GM10248 (cell line): ENCODE measurements at regions not wholly inside any gene's neighbourhood (a gene's known extent, or its start where the extent isn't known, plus 50 kb on each side); places are given as distances from the start of the nearest gene placed in this dataset.

Source experiments
- CTCF ChIA-PET: fragments of 300-600 bp; sonication (Branson Sonifier 250); formaldehyde crosslinking; extraction: SDS; loops from one replicate; lab custom pipeline; 2021; ENCODE audit warnings: antibody characterized with exemption; lab: Yijun Ruan, JAX
- POLR2A ChIA-PET: fragments of 350-650 bp; sonication (Branson Sonifier 250); formaldehyde crosslinking; extraction: SDS; loops from one replicate; lab custom pipeline; 2020; ENCODE audit warnings: antibody characterized with exemption; lab: Yijun Ruan, JAX
- DNase-seq: peaks from one replicate; pipeline ENCODE4 v3.0.0; 2012; ENCODE audit errors: extremely low spot score
- TF ChIP-seq, protein P1 (sequence below): IDR thresholded peaks from 2 replicates; pipeline ENCODE4 v1.5.1; 2012; ENCODE audit warnings: mild to moderate bottlenecking, low read depth; ENCODE audit errors: extremely low read depth, missing control alignments, control extremely low read depth

DNA sequence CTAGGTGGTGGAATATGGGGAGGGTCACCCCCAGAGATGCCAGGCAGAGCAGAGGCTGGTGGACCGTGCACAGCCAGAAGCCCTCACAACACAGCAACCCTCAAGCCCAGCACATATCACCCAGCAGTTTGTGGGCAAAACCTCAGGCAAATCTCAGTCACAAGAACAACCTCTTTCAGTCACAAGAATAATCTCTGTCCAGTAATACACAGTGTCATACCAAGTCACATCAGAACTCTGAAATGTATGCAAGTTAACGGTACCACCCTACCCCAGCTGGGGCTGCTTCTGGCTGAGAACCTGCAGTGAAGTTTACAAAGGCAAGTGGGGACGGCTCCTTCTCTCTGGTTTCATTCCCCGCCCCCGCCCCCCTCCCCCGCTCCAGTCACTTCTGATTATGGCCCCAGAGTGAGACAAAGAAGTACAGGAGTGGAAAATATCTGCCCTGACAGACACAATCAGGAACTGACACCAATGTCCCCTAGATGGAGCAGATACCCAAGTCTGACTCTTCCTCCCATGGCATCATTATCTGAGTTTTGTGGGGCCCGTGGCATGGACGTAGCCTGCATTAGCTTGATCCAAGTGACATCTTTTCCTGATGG is 480.9 kb upstream of the TMEM132C start:
- DNase-seq = no peak
- CTCF ChIA-PET = interaction anchor here (1.4 kb wide), 1 partner anchor 14 kb away, joined by 3 read pairs; no protein-coding TSS in a partner anchor
- POLR2A ChIA-PET = no interaction called here
- TF ChIP-seq, protein P1, sequence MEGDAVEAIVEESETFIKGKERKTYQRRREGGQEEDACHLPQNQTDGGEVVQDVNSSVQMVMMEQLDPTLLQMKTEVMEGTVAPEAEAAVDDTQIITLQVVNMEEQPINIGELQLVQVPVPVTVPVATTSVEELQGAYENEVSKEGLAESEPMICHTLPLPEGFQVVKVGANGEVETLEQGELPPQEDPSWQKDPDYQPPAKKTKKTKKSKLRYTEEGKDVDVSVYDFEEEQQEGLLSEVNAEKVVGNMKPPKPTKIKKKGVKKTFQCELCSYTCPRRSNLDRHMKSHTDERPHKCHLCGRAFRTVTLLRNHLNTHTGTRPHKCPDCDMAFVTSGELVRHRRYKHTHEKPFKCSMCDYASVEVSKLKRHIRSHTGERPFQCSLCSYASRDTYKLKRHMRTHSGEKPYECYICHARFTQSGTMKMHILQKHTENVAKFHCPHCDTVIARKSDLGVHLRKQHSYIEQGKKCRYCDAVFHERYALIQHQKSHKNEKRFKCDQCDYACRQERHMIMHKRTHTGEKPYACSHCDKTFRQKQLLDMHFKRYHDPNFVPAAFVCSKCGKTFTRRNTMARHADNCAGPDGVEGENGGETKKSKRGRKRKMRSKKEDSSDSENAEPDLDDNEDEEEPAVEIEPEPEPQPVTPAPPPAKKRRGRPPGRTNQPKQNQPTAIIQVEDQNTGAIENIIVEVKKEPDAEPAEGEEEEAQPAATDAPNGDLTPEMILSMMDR = no peak

DNA sequence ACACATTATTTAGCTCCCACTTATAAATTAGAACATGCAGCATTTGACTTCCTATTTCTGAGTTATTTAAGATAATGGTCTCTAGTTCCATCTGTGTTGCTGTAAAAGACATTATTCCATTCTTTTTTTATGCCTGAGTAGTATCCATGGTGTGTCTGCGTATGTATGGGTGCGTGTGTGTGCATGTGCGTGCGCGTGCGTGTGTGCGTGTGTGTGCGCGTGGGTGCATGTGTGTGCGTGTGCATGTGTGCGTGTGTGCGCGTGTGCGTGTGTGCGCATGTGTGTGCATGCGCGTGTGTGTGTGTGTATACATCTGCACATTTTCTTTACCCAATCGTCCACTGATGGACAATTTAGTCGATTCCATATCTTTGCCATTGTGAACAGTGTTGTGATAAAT is 479.4 kb upstream of the TMEM132C start:
- POLR2A ChIA-PET = no interaction called here
- no peak for DNase-seq
- TF ChIP-seq, protein P1 = no peak
- CTCF ChIA-PET = no interaction called here

GRCh38 chr12:127790376-127790775 is 476.6 kb upstream of the TMEM132C start:
- ChIA-PET CTCF (interaction anchor here (1.7 kb wide), 1 partner anchor 16 kb away, joined by 3 read pairs; no protein-coding TSS in a partner anchor), POLR2A (no interaction called here)
- TF ChIP-seq, protein P1 = no peak
- no peak for DNase-seq

- CTCF ChIA-PET = no interaction called here
- no peak for DNase-seq
- TF ChIP-seq, protein P1 = no peak
- POLR2A ChIA-PET = no interaction called here
These were observed 475.8 kb upstream of the TMEM132C start for GRCh38 chr12:127791217-127791616.

GRCh38 chr12:127797918-127798317 is 469.1 kb upstream of the TMEM132C start:
- CTCF ChIA-PET = no interaction called here
- POLR2A ChIA-PET = no interaction called here
- TF ChIP-seq, protein P1 = no peak
- no peak for DNase-seq

DNA sequence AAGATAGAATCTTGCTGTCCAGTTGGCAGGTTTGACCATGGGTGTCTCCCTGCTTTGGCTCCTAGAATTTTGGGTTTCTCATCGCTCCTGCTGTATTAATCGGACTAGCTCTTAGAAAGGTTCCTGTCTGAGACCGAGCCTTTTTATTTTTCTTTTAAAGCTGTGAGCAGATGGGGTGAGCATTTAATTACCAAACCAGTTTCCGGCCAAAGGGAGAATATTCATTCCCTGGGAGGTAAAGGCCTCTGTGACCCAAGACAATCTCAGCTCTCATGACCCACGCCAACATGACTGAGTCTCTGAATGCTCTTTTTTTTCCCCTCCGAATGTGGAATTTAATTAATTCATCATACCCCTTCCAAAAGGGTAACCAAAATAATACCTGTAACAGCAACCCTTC is 464.7 kb upstream of the TMEM132C start:
- POLR2A ChIA-PET = no interaction called here
- CTCF ChIA-PET = no interaction called here
- DNase-seq = no peak
- TF ChIP-seq, protein P1 = no peak
